H9 (cell line): ENCODE measurements at regions not wholly inside any gene's neighbourhood (a gene's known extent, or its start where the extent isn't known, plus 50 kb on each side); places are given as distances from the start of the nearest gene placed in this dataset.

Source experiments
- DNase-seq: peaks from one replicate; pipeline ENCODE4 v3.0.0-alpha.2; 2017
- H2AFZ ChIP-seq: one replicate; pipeline ENCODE4 v1.6.1; 2013; ENCODE audit warnings: mild to moderate bottlenecking, low read length, control low read depth, moderate library complexity
- H2AK5ac ChIP-seq: 2 replicates; pipeline ENCODE4 v1.6.1; 2013; ENCODE audit warnings: low read length, control low read depth, mixed read lengths; ENCODE audit not compliant: insufficient read length
- H2BK120ac ChIP-seq: one replicate; pipeline ENCODE4 v1.6.1; 2013; ENCODE audit warnings: low read depth, mild to moderate bottlenecking, low read length, control low read depth, inconsistent platforms; ENCODE audit not compliant: poor library complexity, severe bottlenecking
- H2BK12ac ChIP-seq: 2 replicates; pipeline ENCODE4 v1.6.1; 2013; ENCODE audit warnings: low read length, control low read depth, mixed read lengths, low read depth; ENCODE audit not compliant: insufficient read length
- H2BK15ac ChIP-seq: 2 replicates; pipeline ENCODE4 v1.6.1; 2013; ENCODE audit warnings: low read depth, low read length, control low read depth
- H2BK20ac ChIP-seq: one replicate; pipeline ENCODE4 v1.6.1; 2013; ENCODE audit warnings: low read depth, mild to moderate bottlenecking, low read length, control low read depth, inconsistent platforms; ENCODE audit not compliant: poor library complexity, severe bottlenecking
- H2BK5ac ChIP-seq: 2 replicates; pipeline ENCODE4 v1.6.1; 2013; ENCODE audit warnings: low read length, control low read depth, mixed read lengths; ENCODE audit not compliant: insufficient read length
- H3K14ac ChIP-seq: 2 replicates; pipeline ENCODE4 v1.6.1; 2013; ENCODE audit warnings: low read length, control low read depth; ENCODE audit not compliant: insufficient read depth
- H3K18ac ChIP-seq: 2 replicates; pipeline ENCODE4 v1.6.1; 2013; ENCODE audit warnings: low read depth, mild to moderate bottlenecking, mixed read lengths, low read length, control low read depth; ENCODE audit not compliant: insufficient read length
- H3K23ac ChIP-seq: 2 replicates; pipeline ENCODE4 v1.6.1; 2013; ENCODE audit warnings: low read length, control low read depth, mixed read lengths, low read depth; ENCODE audit not compliant: insufficient read length
- H3K23me2 ChIP-seq: 2 replicates; pipeline ENCODE4 v1.6.1; 2013; ENCODE audit warnings: low read depth, mild to moderate bottlenecking, mixed read lengths, low read length, control low read depth; ENCODE audit not compliant: insufficient read length, poor library complexity, severe bottlenecking
- H3K27ac ChIP-seq: 2 replicates; pipeline ENCODE4 v1.5.1; 2013; ENCODE audit warnings: low read length, control low read depth, mixed read lengths, low read depth; ENCODE audit not compliant: insufficient read length
- H3K27me3 ChIP-seq: 2 replicates; pipeline ENCODE4 v1.6.1; 2013; ENCODE audit warnings: low read length, control low read depth, inconsistent platforms; ENCODE audit not compliant: insufficient read depth
- H3K4ac ChIP-seq: 2 replicates; pipeline ENCODE4 v1.6.1; 2013; ENCODE audit warnings: low read depth, mild to moderate bottlenecking, control low read depth, inconsistent platforms, low read length, moderate library complexity
- H3K4me1 ChIP-seq: 2 replicates; pipeline ENCODE4 v1.6.1; 2013; ENCODE audit warnings: low read length, control low read depth, inconsistent platforms; ENCODE audit not compliant: insufficient read depth
- H3K4me2 ChIP-seq: 2 replicates; pipeline ENCODE4 v1.6.1; 2013; ENCODE audit warnings: low read length, control low read depth, mixed read lengths; ENCODE audit not compliant: insufficient read length, insufficient read depth
- H3K56ac ChIP-seq: 2 replicates; pipeline ENCODE4 v1.6.1; 2013; ENCODE audit warnings: low read depth, mild to moderate bottlenecking, mixed read lengths, low read length, control low read depth; ENCODE audit not compliant: insufficient read length
- H3K79me1 ChIP-seq: 2 replicates; pipeline ENCODE4 v1.6.1; 2013; ENCODE audit warnings: low read depth, mild to moderate bottlenecking, moderate library complexity, low read length, control low read depth, inconsistent platforms; ENCODE audit not compliant: insufficient read depth, poor library complexity, severe bottlenecking
- H3K79me2 ChIP-seq: 2 replicates; pipeline ENCODE4 v1.6.1; 2013; ENCODE audit warnings: low read length, control low read depth, inconsistent platforms; ENCODE audit not compliant: insufficient read depth
- H3K9ac ChIP-seq: 2 replicates; pipeline ENCODE4 v1.6.1; 2013; ENCODE audit warnings: low read length, control low read depth, mixed read lengths; ENCODE audit not compliant: insufficient read length; ENCODE audit errors: extremely low read depth
- H3K9me3 ChIP-seq: one replicate; pipeline ENCODE4 v1.6.1; 2013; ENCODE audit warnings: low read depth, low read length, inconsistent platforms; ENCODE audit not compliant: control insufficient read depth
- H3T11ph ChIP-seq: one replicate; pipeline ENCODE4 v1.6.1; 2013; ENCODE audit warnings: mild to moderate bottlenecking, low read length, control low read depth, inconsistent platforms
- H4K20me1 ChIP-seq: one replicate; pipeline ENCODE4 v1.6.1; 2013; ENCODE audit not compliant: control insufficient read depth, insufficient read length, insufficient read depth
- H4K5ac ChIP-seq: 2 replicates; pipeline ENCODE4 v1.6.1; 2013; ENCODE audit warnings: low read depth, mild to moderate bottlenecking, mixed read lengths, low read length, control low read depth; ENCODE audit not compliant: insufficient read length
- H4K8ac ChIP-seq: replicated peaks from 2 replicates; pipeline ENCODE4 v1.6.1; 2013; ENCODE audit warnings: low read length, control low read depth, mixed read lengths, low read depth; ENCODE audit not compliant: insufficient read length
- H4K91ac ChIP-seq: 2 replicates; pipeline ENCODE4 v1.6.1; 2013; ENCODE audit warnings: low read depth, mild to moderate bottlenecking, moderate library complexity, mixed read lengths, low read length, control low read depth; ENCODE audit not compliant: insufficient read length
- H3K27ac Mint-ChIP-seq, 3 experiments: 2 replicates in 2 of 3; 3 replicates in 1 of 3; pipeline ENCODE4 v1.8.0; 2020 to 2021; ENCODE audit warnings: mixed read lengths in 3 of 3, mild to moderate bottlenecking in 1 of 3, moderate library complexity in 1 of 3
- H3K27me3 Mint-ChIP-seq: 2 replicates; pipeline ENCODE4 v1.8.0; 2021; ENCODE audit warnings: low read depth, mild to moderate bottlenecking, moderate library complexity, mixed read lengths
- H3K36me3 Mint-ChIP-seq, 3 experiments: 2 replicates in 2 of 3; 3 replicates in 1 of 3; pipeline ENCODE4 v1.8.0; 2020 to 2021; ENCODE audit warnings: low read depth in 3 of 3, mixed read lengths in 3 of 3; ENCODE audit not compliant: insufficient read depth in 1 of 3
- H3K4me1 Mint-ChIP-seq, 2 experiments: 2 replicates each; pipeline ENCODE4 v1.8.0; 2020; ENCODE audit warnings: mixed read lengths in 2 of 2
- H3K4me3 Mint-ChIP-seq, 2 experiments: 2 replicates in 1 of 2; 3 replicates in 1 of 2; pipeline ENCODE4 v1.8.0; 2020 to 2021; ENCODE audit warnings: mild to moderate bottlenecking in 2 of 2, mixed read lengths in 2 of 2, moderate library complexity in 1 of 2
- H3K9me3 Mint-ChIP-seq, 2 experiments: 2 replicates in 1 of 2; 3 replicates in 1 of 2; pipeline ENCODE4 v1.8.0; 2020; ENCODE audit warnings: mild to moderate bottlenecking in 2 of 2, mixed read lengths in 2 of 2, moderate library complexity in 1 of 2
- CTCF ChIP-seq: fragments of 200-600 bp; sonication (generic); conservative IDR thresholded peaks from 3 replicates; pipeline ENCODE4 v1.8.0; 2021; ENCODE audit warnings: antibody characterized with exemption, mild to moderate bottlenecking
- WGBS: extraction: QIAGEN DNeasy Blood & Tissue Kit; methylation state at CpG from one replicate; pipeline ENCODE4 v1.1.7; 2013; ENCODE audit warnings: missing lambda C conversion rate, low lambda C conversion rate, mixed read lengths; ENCODE audit not compliant: insufficient read length; ENCODE audit errors: extremely low coverage; 5-methylcytosine and 5-hydroxymethylcytosine counted together

- no peak overlapping the region for H3K23ac ChIP-seq
- H2BK120ac ChIP-seq, result no peak overlapping the region
- no peak overlapping the region for H2BK20ac ChIP-seq
- no peak overlapping the region for H2AK5ac ChIP-seq
- no CpG with 5 or more reads among the region's 13 CpGs for WGBS
- no peak overlapping the region for H3K14ac ChIP-seq
- no peak overlapping the region for H3K56ac ChIP-seq
- H2AFZ ChIP-seq, result no peak overlapping the region
- H3K79me1 ChIP-seq, result no peaks in the 10 kb centered on the region
- no peaks in the 10 kb centered on the region for H3K23me2 ChIP-seq
- H2BK5ac ChIP-seq, result no peak overlapping the region
- H3K27ac Mint-ChIP-seq, result no peak overlapping the region
- H3K18ac ChIP-seq, result no peak overlapping the region
- no peak overlapping the region for H3T11ph ChIP-seq
- H4K5ac ChIP-seq, result no peak overlapping the region
- H3K4me2 ChIP-seq, result no peak overlapping the region
- no peak for DNase-seq
- H2BK15ac ChIP-seq, result no peak overlapping the region
- H3K27me3 ChIP-seq, result no peaks in the 10 kb centered on the region
- peaks cover 42% of the 10 kb centered on the region for H3K27me3 Mint-ChIP-seq
- no peak overlapping the region for H3K4me3 Mint-ChIP-seq
- peaks cover 0 to 2% (median 0%) of the 10 kb centered on the region in 3 experiments; a peak in 2 of 7 replicates for H3K36me3 Mint-ChIP-seq
- no peak for TF ChIP-seq CTCF
- no peak overlapping the region for H3K9ac ChIP-seq
- no peaks in the 10 kb centered on the region for H3K4me1 ChIP-seq
- H2BK12ac ChIP-seq, result no peak overlapping the region
- no peaks in the 10 kb centered on the region for H4K20me1 ChIP-seq
- H4K8ac ChIP-seq, result no peak overlapping the region
- no peak overlapping the region for H4K91ac ChIP-seq
- no peak overlapping the region for H3K4ac ChIP-seq
- no peaks in the 10 kb centered on the region for H3K9me3 ChIP-seq
- H3K79me2 ChIP-seq, result no peaks in the 10 kb centered on the region
- peaks cover 4 to 8% of the 10 kb centered on the region in 2 experiments; a peak in 3 of 4 replicates for H3K4me1 Mint-ChIP-seq
- no peak overlapping the region for H3K27ac ChIP-seq
- no peaks in the 10 kb centered on the region for H3K9me3 Mint-ChIP-seq
These were observed 110.7 kb upstream of the LRPAP1 start for GRCh38 chr4:3642806-3643517.
